Trophoblast cell (in vitro differentiated cells and primary cell): ENCODE measurements at regions not wholly inside any gene's neighbourhood (a gene's known extent, or its start where the extent isn't known, plus 50 kb on each side); places are given as distances from the start of the nearest gene placed in this dataset.
"Not testable (repeated sequence)": the region's sequence is repeated elsewhere in the genome, so short reads cannot be mapped to it uniquely, and the experiment has no call there.

ENCODE experiments used
- DNase-seq, 2 donors: peaks; one replicate each; pipeline ENCODE4 v3.0.0-alpha.2; 2016
- H2AFZ ChIP-seq: 2 replicates; pipeline ENCODE4 v1.6.1; 2013; ENCODE audit warnings: low read length, moderate library complexity, mild to moderate bottlenecking; ENCODE audit not compliant: insufficient read depth, poor library complexity
- H2AK5ac ChIP-seq: 2 replicates; pipeline ENCODE4 v1.6.1; 2013; ENCODE audit warnings: mild to moderate bottlenecking, low read length
- H2BK120ac ChIP-seq: 2 replicates; pipeline ENCODE4 v1.6.1; 2013; ENCODE audit warnings: low read length, mild to moderate bottlenecking, moderate library complexity; ENCODE audit not compliant: insufficient read depth, poor library complexity
- H2BK12ac ChIP-seq: 2 replicates; pipeline ENCODE4 v1.6.1; 2013; ENCODE audit warnings: mild to moderate bottlenecking, low read length, moderate library complexity
- H2BK5ac ChIP-seq: 2 replicates; pipeline ENCODE4 v1.6.1; 2013; ENCODE audit warnings: low read length, low read depth, moderate library complexity, mild to moderate bottlenecking; ENCODE audit not compliant: poor library complexity
- H3K14ac ChIP-seq: 2 replicates; pipeline ENCODE4 v1.6.1; 2013; ENCODE audit warnings: mild to moderate bottlenecking, low read length
- H3K18ac ChIP-seq: 2 replicates; pipeline ENCODE4 v1.6.1; 2013; ENCODE audit warnings: mild to moderate bottlenecking, low read length
- H3K23ac ChIP-seq: 2 replicates; pipeline ENCODE4 v1.6.1; 2013; ENCODE audit warnings: low read length
- H3K27ac ChIP-seq: 2 replicates; pipeline ENCODE4 v1.5.1; 2013; ENCODE audit warnings: low read depth, mild to moderate bottlenecking, inconsistent platforms, low read length, moderate library complexity
- H3K27me3 ChIP-seq: 2 replicates; pipeline ENCODE4 v1.6.1; 2013; ENCODE audit warnings: inconsistent platforms, mild to moderate bottlenecking, low read length, moderate library complexity; ENCODE audit not compliant: insufficient read depth
- H3K36me3 ChIP-seq, 2 experiments: 1 replicate in 1 of 2; 2 replicates in 1 of 2; pipeline ENCODE4 v1.6.1; 2013; ENCODE audit warnings: low read length in 2 of 2, mild to moderate bottlenecking in 2 of 2, moderate library complexity in 1 of 2; ENCODE audit not compliant: insufficient read depth in 2 of 2, control insufficient read depth in 1 of 2
- H3K4ac ChIP-seq: 2 replicates; pipeline ENCODE4 v1.6.1; 2013; ENCODE audit warnings: low read depth, mild to moderate bottlenecking, low read length, moderate library complexity
- H3K4me1 ChIP-seq, 2 experiments: 1 replicate in 1 of 2; 2 replicates in 1 of 2; pipeline ENCODE4 v1.6.1; 2013; ENCODE audit warnings: low read length in 2 of 2, mild to moderate bottlenecking in 2 of 2, moderate library complexity in 1 of 2; ENCODE audit not compliant: insufficient read depth in 2 of 2, control insufficient read depth in 1 of 2
- H3K4me2 ChIP-seq: 2 replicates; pipeline ENCODE4 v1.6.1; 2013; ENCODE audit warnings: inconsistent platforms, mild to moderate bottlenecking, low read length, moderate library complexity
- H3K4me3 ChIP-seq: 2 replicates; pipeline ENCODE4 v1.5.1; 2013; ENCODE audit warnings: mild to moderate bottlenecking, low read depth, low read length, inconsistent platforms
- H3K79me1 ChIP-seq: one replicate; pipeline ENCODE4 v1.6.1; 2013; ENCODE audit warnings: low read length
- H3K79me2 ChIP-seq: 2 replicates; pipeline ENCODE4 v1.6.1; 2013; ENCODE audit warnings: low read length, mild to moderate bottlenecking; ENCODE audit not compliant: control insufficient read depth, insufficient read depth, poor library complexity
- H3K9ac ChIP-seq: 2 replicates; pipeline ENCODE4 v1.6.1; 2013; ENCODE audit warnings: mild to moderate bottlenecking, low read length
- H3K9me3 ChIP-seq: 2 replicates; pipeline ENCODE4 v1.6.1; 2013; ENCODE audit warnings: low read depth, mild to moderate bottlenecking, control low read depth, inconsistent platforms, low read length; ENCODE audit not compliant: insufficient read depth
- H4K12ac ChIP-seq: 2 replicates; pipeline ENCODE4 v1.6.1; 2013; ENCODE audit warnings: low read depth, mild to moderate bottlenecking, low read length, moderate library complexity
- H4K8ac ChIP-seq: 2 replicates; pipeline ENCODE4 v1.6.1; 2013; ENCODE audit warnings: low read depth, mild to moderate bottlenecking, low read length, moderate library complexity
- H4K91ac ChIP-seq: one replicate; pipeline ENCODE4 v1.6.1; 2013; ENCODE audit warnings: low read depth, mild to moderate bottlenecking, low read length, moderate library complexity
- WGBS: extraction: QIAGEN DNeasy Blood & Tissue Kit; methylation state at CpG from one replicate; pipeline ENCODE4 v1.1.7; 2013; ENCODE audit warnings: missing lambda C conversion rate; ENCODE audit not compliant: insufficient read length, insufficient coverage; ENCODE audit errors: extremely low coverage; 5-methylcytosine and 5-hydroxymethylcytosine counted together

DNA sequence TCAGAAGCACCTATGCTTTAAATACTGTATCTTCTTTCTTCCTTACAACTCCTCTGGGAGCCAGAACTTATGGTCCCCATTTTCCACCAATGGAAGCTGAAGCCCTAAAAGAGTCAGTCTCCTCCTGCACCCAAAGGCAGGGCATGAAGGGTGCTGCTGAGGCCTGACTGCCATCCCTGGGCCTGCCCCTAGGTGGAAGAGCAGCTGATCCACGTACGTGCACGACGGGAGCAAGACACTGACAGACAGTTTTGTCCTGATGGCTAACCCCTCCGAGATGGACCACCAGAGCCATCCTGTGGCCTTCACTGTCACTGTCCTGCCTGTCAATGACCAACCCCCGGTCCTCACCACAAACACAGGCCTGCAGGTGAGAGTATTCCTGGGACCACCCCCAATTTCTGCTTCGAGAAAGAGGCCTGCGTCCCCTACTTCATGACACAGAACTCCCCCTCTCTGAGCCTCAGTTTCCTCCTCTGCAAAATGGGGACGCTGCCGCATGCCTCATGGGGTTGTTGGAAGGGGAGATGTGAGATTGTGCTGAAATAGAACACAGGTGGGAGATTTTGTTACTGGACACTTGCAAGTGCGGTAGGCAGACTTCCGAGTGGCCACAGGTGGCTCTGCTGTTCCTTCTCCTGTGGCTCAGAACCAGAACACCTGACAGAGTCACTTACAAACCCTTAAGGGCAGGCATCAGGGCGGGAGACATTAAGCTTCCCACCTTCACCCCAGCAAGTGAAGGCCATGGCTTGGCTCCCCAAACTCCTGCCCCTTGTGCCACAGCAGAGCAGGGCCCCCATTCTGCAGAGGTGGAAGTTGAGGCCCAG lies 175.4 kb downstream of the TBC1D2B start:
- Histone ChIP-seq H2BK12ac (no peak overlapping the region), H3K79me1 (no peaks in the 10 kb centered on the region), H2AFZ (no peak overlapping the region), H4K8ac (no peak overlapping the region), H3K36me3 (no peaks in the 10 kb centered on the region), H3K4me3 (no peak overlapping the region), H3K79me2 (no peaks in the 10 kb centered on the region), H3K18ac (no peak overlapping the region), H3K23ac (no peak overlapping the region), H3K4me1 (no peaks in the 10 kb centered on the region), H3K4me2 (no peak overlapping the region), H2BK120ac (no peak overlapping the region), H3K27me3 (no peaks in the 10 kb centered on the region), H4K12ac (no peak overlapping the region), H3K27ac (no peak overlapping the region), H3K9ac (no peak overlapping the region), H4K91ac (no peak overlapping the region), H3K4ac (no peak overlapping the region), H2AK5ac (no peak overlapping the region), H2BK5ac (no peak overlapping the region), H3K9me3 (peaks cover 2% of the 10 kb centered on the region), H3K14ac (no peak overlapping the region)
- peak in 1 of 2 donors; percentile 6 for DNase-seq
- WGBS: no CpG with 5 or more reads among the region's 13 CpGs

DNA sequence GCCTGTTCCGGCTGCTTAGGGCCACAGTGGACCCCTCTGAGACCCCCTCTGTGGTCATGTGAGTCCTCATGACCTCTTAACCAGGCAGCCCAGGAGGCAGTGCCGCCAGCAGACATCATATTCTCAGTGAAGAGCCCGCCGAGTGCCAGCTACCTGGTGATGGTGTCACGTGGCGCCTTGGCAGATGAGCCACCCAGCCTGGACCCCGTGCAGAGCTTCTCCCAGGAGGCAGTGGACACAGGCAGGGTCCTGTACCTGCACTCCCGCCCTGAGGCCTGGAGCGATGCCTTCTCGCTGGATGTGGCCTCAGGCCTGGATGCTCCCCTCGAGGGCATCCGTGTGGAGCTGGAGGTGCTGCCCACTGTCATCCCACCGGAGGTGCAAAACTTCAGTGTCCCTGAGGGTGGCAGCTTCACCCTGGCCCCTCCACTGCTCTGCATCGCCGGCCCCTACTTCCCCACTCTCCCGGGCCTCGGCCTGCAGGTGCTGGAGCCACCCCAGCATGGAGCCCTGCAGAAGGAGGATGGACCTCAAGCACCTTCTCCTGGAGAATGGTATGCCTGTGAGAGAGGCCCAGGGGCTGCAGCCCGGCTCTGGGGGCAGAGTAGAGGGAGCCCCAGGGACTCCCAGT lies 176.1 kb downstream of the TBC1D2B start:
- H4K12ac ChIP-seq: no peak overlapping the region
- H3K4me3 ChIP-seq: no peak overlapping the region
- no peaks in the 10 kb centered on the region for H3K36me3 ChIP-seq
- H3K27me3 ChIP-seq: no peaks in the 10 kb centered on the region
- H3K79me2 ChIP-seq: no peaks in the 10 kb centered on the region
- H2BK120ac ChIP-seq: no peak overlapping the region
- no peak overlapping the region for H2BK12ac ChIP-seq
- H3K4ac ChIP-seq: no peak overlapping the region
- H2AK5ac ChIP-seq: no peak overlapping the region
- H2BK5ac ChIP-seq: no peak overlapping the region
- H2AFZ ChIP-seq: no peak overlapping the region
- no peaks in the 10 kb centered on the region for H3K79me1 ChIP-seq
- no peak for DNase-seq
- no peak overlapping the region for H3K18ac ChIP-seq
- no CpG with 5 or more reads among the region's 18 CpGs for WGBS
- H3K4me1 ChIP-seq: no peaks in the 10 kb centered on the region
- H3K9me3 ChIP-seq: peaks cover 2% of the 10 kb centered on the region
- no peak overlapping the region for H4K91ac ChIP-seq
- no peak overlapping the region for H3K14ac ChIP-seq
- H3K9ac ChIP-seq: no peak overlapping the region
- no peak overlapping the region for H3K27ac ChIP-seq
- no peak overlapping the region for H3K23ac ChIP-seq
- no peak overlapping the region for H4K8ac ChIP-seq
- H3K4me2 ChIP-seq: no peak overlapping the region

DNA sequence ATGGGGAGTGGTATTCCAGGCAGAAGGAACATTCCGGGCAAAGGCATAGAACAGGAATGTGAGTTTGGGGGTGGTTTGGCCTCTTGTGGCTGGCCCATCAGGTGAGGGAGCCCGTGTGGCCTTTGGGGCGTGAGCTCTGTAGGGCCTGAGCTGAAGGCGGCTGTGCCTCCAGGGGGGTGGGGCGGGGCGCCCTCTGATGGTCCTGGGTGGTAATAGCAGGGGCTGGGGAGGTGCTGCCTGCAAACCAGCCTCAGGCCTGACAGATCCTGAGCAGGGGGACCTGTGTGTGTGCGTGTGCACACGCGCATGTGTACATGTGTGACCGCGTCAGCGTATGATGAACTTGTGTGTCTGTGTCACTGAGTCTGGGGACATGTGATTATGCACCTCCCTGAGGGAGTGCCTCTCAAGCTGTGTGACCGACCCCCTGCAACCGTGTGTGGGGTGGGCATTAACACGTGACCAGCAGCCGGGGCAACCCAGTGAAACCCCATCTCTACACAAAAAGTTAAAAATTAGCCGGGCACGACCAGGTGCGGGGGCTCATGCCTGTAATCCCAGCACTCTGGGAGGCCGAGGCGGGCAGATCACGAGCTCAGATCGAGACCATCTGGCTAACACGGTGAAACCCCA lies 177.1 kb downstream of the TBC1D2B start:
- H3K27me3 ChIP-seq, H3K4me3 ChIP-seq, H2BK12ac ChIP-seq, H3K4ac ChIP-seq, H3K79me2 ChIP-seq, H2AFZ ChIP-seq, H3K4me2 ChIP-seq, H3K9me3 ChIP-seq, H2AK5ac ChIP-seq, H3K79me1 ChIP-seq, H2BK120ac ChIP-seq, H3K36me3 ChIP-seq, H3K9ac ChIP-seq, H3K27ac ChIP-seq, H4K91ac ChIP-seq, H4K12ac ChIP-seq, H4K8ac ChIP-seq, H3K14ac ChIP-seq, H2BK5ac ChIP-seq, H3K4me1 ChIP-seq, H3K18ac ChIP-seq, H3K23ac ChIP-seq: not testable (repeated sequence)
- no CpG with 5 or more reads among the region's 24 CpGs for WGBS
- DNase-seq: peak in 1 of 2 donors; percentile 18

DNA sequence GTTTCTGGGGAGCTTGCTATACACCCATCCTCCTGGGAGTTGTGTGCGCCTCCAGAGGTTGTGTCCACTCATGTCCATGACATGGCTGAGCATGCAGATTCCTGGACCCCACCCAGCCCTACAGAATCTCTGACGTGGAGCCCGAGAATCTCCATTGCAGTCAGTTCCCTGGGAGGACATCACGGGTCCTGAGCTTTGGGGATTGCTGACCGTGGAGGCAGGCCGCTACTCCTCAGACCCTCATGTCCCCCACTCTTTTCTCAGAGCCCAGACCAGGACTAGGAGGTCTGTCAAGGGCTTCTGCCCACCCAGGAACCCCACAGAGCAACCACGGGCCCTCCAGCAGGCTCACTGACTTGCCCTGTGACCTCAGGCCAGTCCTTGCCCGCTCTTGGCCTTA lies 177.7 kb downstream of the TBC1D2B start:
- H3K4me1 ChIP-seq, H2AFZ ChIP-seq, H3K9me3 ChIP-seq, H3K4ac ChIP-seq, H2BK12ac ChIP-seq, H3K4me2 ChIP-seq, H3K27ac ChIP-seq, H2BK5ac ChIP-seq, H4K91ac ChIP-seq, DNase-seq, H2BK120ac ChIP-seq, H3K79me1 ChIP-seq, H3K27me3 ChIP-seq, H3K18ac ChIP-seq, H3K4me3 ChIP-seq, H3K36me3 ChIP-seq, H2AK5ac ChIP-seq, H3K9ac ChIP-seq, H3K79me2 ChIP-seq, H3K14ac ChIP-seq, H4K12ac ChIP-seq, H4K8ac ChIP-seq, H3K23ac ChIP-seq: not testable (repeated sequence)
- WGBS: no CpG with 5 or more reads among the region's 8 CpGs
